ENCODE measurements at regions not wholly inside any gene's neighbourhood (a gene's known extent, or its start where the extent isn't known, plus 50 kb on each side); places are given as distances from the start of the nearest gene placed in this dataset.

GRCh38 chr10:85012305-85012704, 683.9 kb downstream of the CCSER2 start:
- TF ChIP-seq EZH2phosphoT487 (conservative IDR thresholded peaks at IDR 0.05; ENCODE audit: low read length) (no peak), CTCF (IDR thresholded peaks at IDR 0.05; ENCODE audit: insufficient read depth, low read length, poor library complexity, severe bottlenecking) (no peak)
- H3K36me3 ChIP-seq (ENCODE audit: low read length): no peaks in the 10 kb centered on the region
- H4K20me1 ChIP-seq (ENCODE audit: low read depth, low read length): no peaks in the 10 kb centered on the region
- no peak overlapping the region for H3K27ac ChIP-seq (ENCODE audit: low read depth, low read length)
- no peak overlapping the region for H3K9ac ChIP-seq (ENCODE audit: low read length)
- no peaks in the 10 kb centered on the region for H3F3A ChIP-seq (ENCODE audit: insufficient read depth)
- no peaks in the 10 kb centered on the region for H3K9me3 ChIP-seq (ENCODE audit: insufficient read depth, low read length)
- H3K4me2 ChIP-seq (ENCODE audit: low read depth, low read length, poor library complexity, severe bottlenecking): no peak overlapping the region
- H3K79me2 ChIP-seq (ENCODE audit: insufficient read depth, low read length): no peaks in the 10 kb centered on the region
- no peak overlapping the region for H2AFZ ChIP-seq (ENCODE audit: low read depth, low read length, severe bottlenecking)
- no peaks in the 10 kb centered on the region for H3K9me2 ChIP-seq (replicated peaks; ENCODE audit: insufficient read depth, low read length)
- H3K4me3 ChIP-seq (ENCODE audit: insufficient read depth, low read length, poor library complexity, severe bottlenecking): no peak overlapping the region
- no peaks in the 10 kb centered on the region for H3K27me3 ChIP-seq (ENCODE audit: low read length)

GRCh38 chr10:85026878-85027467, 698.6 kb downstream of the CCSER2 start:
- no peak overlapping the region for H3K4me2 ChIP-seq (ENCODE audit: low read depth, low read length, poor library complexity, severe bottlenecking)
- no peak for TF ChIP-seq EZH2phosphoT487 (conservative IDR thresholded peaks at IDR 0.05; ENCODE audit: low read length)
- no peak for TF ChIP-seq CTCF (IDR thresholded peaks at IDR 0.05; ENCODE audit: insufficient read depth, low read length, poor library complexity, severe bottlenecking)
- no peaks in the 10 kb centered on the region; the same call in 1 of the 2 replicates for H3K9me2 ChIP-seq (replicated peaks; ENCODE audit: insufficient read depth, low read length)
- no peaks in the 10 kb centered on the region for H3K27me3 ChIP-seq (ENCODE audit: low read length)
- peaks cover 4% of the 10 kb centered on the region; the same call in 1 of the 2 replicates for H3K9me3 ChIP-seq (ENCODE audit: insufficient read depth, low read length)
- no peak overlapping the region for H3K27ac ChIP-seq (ENCODE audit: low read depth, low read length)
- H3K36me3 ChIP-seq (ENCODE audit: low read length): no peaks in the 10 kb centered on the region
- H2AFZ ChIP-seq (ENCODE audit: low read depth, low read length, severe bottlenecking): no peak overlapping the region
- no peaks in the 10 kb centered on the region for H4K20me1 ChIP-seq (ENCODE audit: low read depth, low read length)
- no peak overlapping the region for H3K9ac ChIP-seq (ENCODE audit: low read length)
- H3K79me2 ChIP-seq (ENCODE audit: insufficient read depth, low read length): no peaks in the 10 kb centered on the region
- H3K4me3 ChIP-seq (ENCODE audit: insufficient read depth, low read length, poor library complexity, severe bottlenecking): no peak overlapping the region
- no peaks in the 10 kb centered on the region for H3F3A ChIP-seq (ENCODE audit: insufficient read depth)

- TF ChIP-seq EZH2phosphoT487 (conservative IDR thresholded peaks at IDR 0.05; ENCODE audit: low read length) (no peak), CTCF (IDR thresholded peaks at IDR 0.05; ENCODE audit: insufficient read depth, low read length, poor library complexity, severe bottlenecking) (no peak)
- no peak overlapping the region for H3K4me3 ChIP-seq (ENCODE audit: insufficient read depth, low read length, poor library complexity, severe bottlenecking)
- H3K4me2 ChIP-seq (ENCODE audit: low read depth, low read length, poor library complexity, severe bottlenecking): no peak overlapping the region
- H3K27me3 ChIP-seq (ENCODE audit: low read length): no peaks in the 10 kb centered on the region
- no peaks in the 10 kb centered on the region for H3K36me3 ChIP-seq (ENCODE audit: low read length)
- H3F3A ChIP-seq (ENCODE audit: insufficient read depth): no peaks in the 10 kb centered on the region
- no peak overlapping the region for H3K9ac ChIP-seq (ENCODE audit: low read length)
- H3K9me3 ChIP-seq (ENCODE audit: insufficient read depth, low read length): no peaks in the 10 kb centered on the region
- H3K79me2 ChIP-seq (ENCODE audit: insufficient read depth, low read length): no peaks in the 10 kb centered on the region
- no peak overlapping the region for H3K27ac ChIP-seq (ENCODE audit: low read depth, low read length)
- H2AFZ ChIP-seq (ENCODE audit: low read depth, low read length, severe bottlenecking): no peak overlapping the region
- no peaks in the 10 kb centered on the region for H3K9me2 ChIP-seq (replicated peaks; ENCODE audit: insufficient read depth, low read length)
- no peaks in the 10 kb centered on the region for H4K20me1 ChIP-seq (ENCODE audit: low read depth, low read length)
These were observed 704.6 kb downstream of the CCSER2 start for GRCh38 chr10:85032981-85033380.
